H1 (cell line): ENCODE measurements at regions not wholly inside any gene's neighbourhood (a gene's known extent, or its start where the extent isn't known, plus 50 kb on each side); places are given as distances from the start of the nearest gene placed in this dataset.

Source experiments
- CBX8 ChIP-seq: fragments of 300-800, 300-1000 bp; sonication (generic); IDR thresholded peaks from 2 replicates; pipeline ENCODE4 v1.7.1; 2016; ENCODE audit warnings: low read depth, low read length, borderline replicate concordance
- CHD1 ChIP-seq: IDR thresholded peaks from 2 replicates; pipeline ENCODE4 v1.6.1; 2012; ENCODE audit warnings: low read depth, low read length, improper control_type of control experiment
- EP300 ChIP-seq, 2 experiments: IDR thresholded peaks; 1 replicate in 1 of 2; 2 replicates in 1 of 2; pipeline ENCODE4 v1.6.1; 2011 to 2012; ENCODE audit warnings: low read depth in 2 of 2, low read length in 2 of 2, mild to moderate bottlenecking in 2 of 2, borderline replicate concordance in 1 of 2, inconsistent platforms in 1 of 2, moderate library complexity in 1 of 2
- FOSL1 ChIP-seq: IDR thresholded peaks from 2 replicates; pipeline ENCODE4 v1.6.1; 2011; ENCODE audit warnings: mild to moderate bottlenecking, low read depth, low read length, moderate library complexity; ENCODE audit not compliant: insufficient read depth
- PHF8 ChIP-seq: fragments of 200-600 bp; sonication (generic); conservative IDR thresholded peaks from 2 replicates; pipeline ENCODE4 v1.7.1; 2012; ENCODE audit warnings: low read depth, mild to moderate bottlenecking, inconsistent platforms, low read length, moderate library complexity
- RAD21 ChIP-seq, 2 experiments: IDR thresholded peaks in 1 of 2; conservative IDR thresholded peaks in 1 of 2; 2 replicates each; pipeline ENCODE4 v1.6.1; 2011; ENCODE audit warnings: low read depth in 2 of 2, low read length in 2 of 2, improper control_type of control experiment in 1 of 2, inconsistent platforms in 1 of 2, mild to moderate bottlenecking in 1 of 2, moderate library complexity in 1 of 2
- RFX5 ChIP-seq: IDR thresholded peaks from 2 replicates; pipeline ENCODE4 v1.6.1; 2011; ENCODE audit warnings: low read depth, low read length, improper control_type of control experiment, borderline replicate concordance
- TCF12 ChIP-seq: IDR thresholded peaks from 2 replicates; pipeline ENCODE4 v1.6.1; 2011; ENCODE audit warnings: low read depth, mild to moderate bottlenecking, low read length
- TF ChIP-seq, protein P1 (sequence below): fragments of 300-600 bp; sonication (generic); IDR thresholded peaks from 2 replicates; pipeline ENCODE4 v1.7.1; 2012; ENCODE audit warnings: low read length, moderate library complexity, mild to moderate bottlenecking, inconsistent platforms; ENCODE audit not compliant: insufficient replicate concordance
- TF ChIP-seq, protein P2 (sequence below): IDR thresholded peaks from 2 replicates; pipeline ENCODE4 v1.6.1; 2011; ENCODE audit warnings: low read length, improper control_type of control experiment

DNA sequence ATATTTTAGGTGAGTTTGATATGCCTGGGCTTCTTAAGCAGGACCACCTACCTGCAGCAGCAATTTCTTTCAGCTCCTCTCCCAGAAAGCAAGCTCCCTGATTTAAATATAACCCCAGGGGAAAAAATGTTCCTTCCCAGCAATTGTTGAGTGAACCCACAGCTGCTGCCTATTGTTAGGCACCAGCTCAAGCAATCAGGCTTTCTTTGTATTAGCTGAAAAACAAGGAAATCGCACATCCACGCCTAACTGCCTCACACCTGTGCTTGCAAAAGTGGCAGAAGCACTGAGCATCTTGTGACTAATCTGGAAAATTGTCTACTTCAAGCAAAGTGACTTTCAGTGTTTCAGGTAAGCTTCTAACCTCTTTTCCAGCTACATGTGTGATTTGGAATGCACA lies 432.2 kb downstream of the SMARCA1 start (continued):
- TF ChIP-seq EP300 (IDR thresholded peaks at IDR 0.05; ENCODE audit: borderline replicate concordance in 1 of 2, low read depth in 2 of 2, low read length in 2 of 2) (peak in 1 of 2 experiments; percentile 98; a peak in 2 of 3 replicates), PHF8 (no peak), FOSL1 (no peak), CHD1 (no peak), CBX8 (no peak), RAD21 (IDR thresholded peaks at IDR 0.05 in 1 of 2, conservative IDR thresholded peaks at IDR 0.05 in 1 of 2; ENCODE audit: low read depth in 2 of 2, low read length in 2 of 2) (no peak), TCF12 (peak; percentile 100), RFX5 (no peak)
- TF ChIP-seq, protein P1, sequence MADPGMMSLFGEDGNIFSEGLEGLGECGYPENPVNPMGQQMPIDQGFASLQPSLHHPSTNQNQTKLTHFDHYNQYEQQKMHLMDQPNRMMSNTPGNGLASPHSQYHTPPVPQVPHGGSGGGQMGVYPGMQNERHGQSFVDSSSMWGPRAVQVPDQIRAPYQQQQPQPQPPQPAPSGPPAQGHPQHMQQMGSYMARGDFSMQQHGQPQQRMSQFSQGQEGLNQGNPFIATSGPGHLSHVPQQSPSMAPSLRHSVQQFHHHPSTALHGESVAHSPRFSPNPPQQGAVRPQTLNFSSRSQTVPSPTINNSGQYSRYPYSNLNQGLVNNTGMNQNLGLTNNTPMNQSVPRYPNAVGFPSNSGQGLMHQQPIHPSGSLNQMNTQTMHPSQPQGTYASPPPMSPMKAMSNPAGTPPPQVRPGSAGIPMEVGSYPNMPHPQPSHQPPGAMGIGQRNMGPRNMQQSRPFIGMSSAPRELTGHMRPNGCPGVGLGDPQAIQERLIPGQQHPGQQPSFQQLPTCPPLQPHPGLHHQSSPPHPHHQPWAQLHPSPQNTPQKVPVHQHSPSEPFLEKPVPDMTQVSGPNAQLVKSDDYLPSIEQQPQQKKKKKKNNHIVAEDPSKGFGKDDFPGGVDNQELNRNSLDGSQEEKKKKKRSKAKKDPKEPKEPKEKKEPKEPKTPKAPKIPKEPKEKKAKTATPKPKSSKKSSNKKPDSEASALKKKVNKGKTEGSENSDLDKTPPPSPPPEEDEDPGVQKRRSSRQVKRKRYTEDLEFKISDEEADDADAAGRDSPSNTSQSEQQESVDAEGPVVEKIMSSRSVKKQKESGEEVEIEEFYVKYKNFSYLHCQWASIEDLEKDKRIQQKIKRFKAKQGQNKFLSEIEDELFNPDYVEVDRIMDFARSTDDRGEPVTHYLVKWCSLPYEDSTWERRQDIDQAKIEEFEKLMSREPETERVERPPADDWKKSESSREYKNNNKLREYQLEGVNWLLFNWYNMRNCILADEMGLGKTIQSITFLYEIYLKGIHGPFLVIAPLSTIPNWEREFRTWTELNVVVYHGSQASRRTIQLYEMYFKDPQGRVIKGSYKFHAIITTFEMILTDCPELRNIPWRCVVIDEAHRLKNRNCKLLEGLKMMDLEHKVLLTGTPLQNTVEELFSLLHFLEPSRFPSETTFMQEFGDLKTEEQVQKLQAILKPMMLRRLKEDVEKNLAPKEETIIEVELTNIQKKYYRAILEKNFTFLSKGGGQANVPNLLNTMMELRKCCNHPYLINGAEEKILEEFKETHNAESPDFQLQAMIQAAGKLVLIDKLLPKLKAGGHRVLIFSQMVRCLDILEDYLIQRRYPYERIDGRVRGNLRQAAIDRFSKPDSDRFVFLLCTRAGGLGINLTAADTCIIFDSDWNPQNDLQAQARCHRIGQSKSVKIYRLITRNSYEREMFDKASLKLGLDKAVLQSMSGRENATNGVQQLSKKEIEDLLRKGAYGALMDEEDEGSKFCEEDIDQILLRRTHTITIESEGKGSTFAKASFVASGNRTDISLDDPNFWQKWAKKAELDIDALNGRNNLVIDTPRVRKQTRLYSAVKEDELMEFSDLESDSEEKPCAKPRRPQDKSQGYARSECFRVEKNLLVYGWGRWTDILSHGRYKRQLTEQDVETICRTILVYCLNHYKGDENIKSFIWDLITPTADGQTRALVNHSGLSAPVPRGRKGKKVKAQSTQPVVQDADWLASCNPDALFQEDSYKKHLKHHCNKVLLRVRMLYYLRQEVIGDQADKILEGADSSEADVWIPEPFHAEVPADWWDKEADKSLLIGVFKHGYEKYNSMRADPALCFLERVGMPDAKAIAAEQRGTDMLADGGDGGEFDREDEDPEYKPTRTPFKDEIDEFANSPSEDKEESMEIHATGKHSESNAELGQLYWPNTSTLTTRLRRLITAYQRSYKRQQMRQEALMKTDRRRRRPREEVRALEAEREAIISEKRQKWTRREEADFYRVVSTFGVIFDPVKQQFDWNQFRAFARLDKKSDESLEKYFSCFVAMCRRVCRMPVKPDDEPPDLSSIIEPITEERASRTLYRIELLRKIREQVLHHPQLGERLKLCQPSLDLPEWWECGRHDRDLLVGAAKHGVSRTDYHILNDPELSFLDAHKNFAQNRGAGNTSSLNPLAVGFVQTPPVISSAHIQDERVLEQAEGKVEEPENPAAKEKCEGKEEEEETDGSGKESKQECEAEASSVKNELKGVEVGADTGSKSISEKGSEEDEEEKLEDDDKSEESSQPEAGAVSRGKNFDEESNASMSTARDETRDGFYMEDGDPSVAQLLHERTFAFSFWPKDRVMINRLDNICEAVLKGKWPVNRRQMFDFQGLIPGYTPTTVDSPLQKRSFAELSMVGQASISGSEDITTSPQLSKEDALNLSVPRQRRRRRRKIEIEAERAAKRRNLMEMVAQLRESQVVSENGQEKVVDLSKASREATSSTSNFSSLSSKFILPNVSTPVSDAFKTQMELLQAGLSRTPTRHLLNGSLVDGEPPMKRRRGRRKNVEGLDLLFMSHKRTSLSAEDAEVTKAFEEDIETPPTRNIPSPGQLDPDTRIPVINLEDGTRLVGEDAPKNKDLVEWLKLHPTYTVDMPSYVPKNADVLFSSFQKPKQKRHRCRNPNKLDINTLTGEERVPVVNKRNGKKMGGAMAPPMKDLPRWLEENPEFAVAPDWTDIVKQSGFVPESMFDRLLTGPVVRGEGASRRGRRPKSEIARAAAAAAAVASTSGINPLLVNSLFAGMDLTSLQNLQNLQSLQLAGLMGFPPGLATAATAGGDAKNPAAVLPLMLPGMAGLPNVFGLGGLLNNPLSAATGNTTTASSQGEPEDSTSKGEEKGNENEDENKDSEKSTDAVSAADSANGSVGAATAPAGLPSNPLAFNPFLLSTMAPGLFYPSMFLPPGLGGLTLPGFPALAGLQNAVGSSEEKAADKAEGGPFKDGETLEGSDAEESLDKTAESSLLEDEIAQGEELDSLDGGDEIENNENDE: peak; percentile 83
- TF ChIP-seq, protein P2, sequence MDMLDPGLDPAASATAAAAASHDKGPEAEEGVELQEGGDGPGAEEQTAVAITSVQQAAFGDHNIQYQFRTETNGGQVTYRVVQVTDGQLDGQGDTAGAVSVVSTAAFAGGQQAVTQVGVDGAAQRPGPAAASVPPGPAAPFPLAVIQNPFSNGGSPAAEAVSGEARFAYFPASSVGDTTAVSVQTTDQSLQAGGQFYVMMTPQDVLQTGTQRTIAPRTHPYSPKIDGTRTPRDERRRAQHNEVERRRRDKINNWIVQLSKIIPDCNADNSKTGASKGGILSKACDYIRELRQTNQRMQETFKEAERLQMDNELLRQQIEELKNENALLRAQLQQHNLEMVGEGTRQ: no peak
